Testis (tissue), 2 donors: ENCODE measurements at regions not wholly inside any gene's neighbourhood (a gene's known extent, or its start where the extent isn't known, plus 50 kb on each side); places are given as distances from the start of the nearest gene placed in this dataset.

Experiments
- CTCF ChIP-seq, 3 experiments: fragments of 450-650 bp in 2 of 3; fragments of 200-600 bp in 1 of 3; sonication (generic) in 1 of 3; IDR thresholded peaks; one replicate each; pipeline ENCODE4 v1.5.1; 2016 to 2019; ENCODE audit warnings: antibody characterized with exemption in 3 of 3, mild to moderate bottlenecking in 2 of 3, moderate library complexity in 1 of 3
- POLR2A ChIP-seq: fragments of 450-650 bp; IDR thresholded peaks from one replicate; pipeline ENCODE4 v1.6.1; 2017; ENCODE audit warnings: antibody characterized with exemption, mild to moderate bottlenecking, moderate library complexity

DNA sequence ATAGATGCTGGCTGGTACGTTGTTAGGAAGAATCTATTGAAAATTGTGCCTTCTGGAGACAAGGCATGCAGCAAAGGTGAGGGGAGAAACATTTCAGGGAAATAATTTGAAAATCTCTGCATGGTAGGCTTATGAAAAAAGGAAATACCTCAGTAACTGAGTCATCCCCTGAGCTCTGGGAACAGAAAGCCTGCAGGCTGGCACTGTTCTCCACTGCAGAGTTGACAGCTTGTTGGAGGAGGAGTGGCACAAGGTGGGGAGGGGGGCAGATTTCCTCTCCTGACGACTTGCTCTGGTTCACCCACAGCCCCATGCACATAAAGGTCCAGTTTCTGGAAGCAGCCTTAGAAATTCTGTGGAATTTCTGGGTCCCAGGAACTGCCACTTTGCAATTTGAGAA lies 179.4 kb downstream of the ABHD5 start:
- TF ChIP-seq POLR2A (no peak), CTCF (IDR thresholded peaks at IDR 0.05) (no peak)
